IMR-90 (cell line): ENCODE measurements at regions not wholly inside any gene's neighbourhood (a gene's known extent, or its start where the extent isn't known, plus 50 kb on each side); places are given as distances from the start of the nearest gene placed in this dataset.

Experiments used
- ATAC-seq: fragments of 200-7000 bp; cut with Tn5 transposase; 2 replicates; pipeline ENCODE4 v1.9.1; 2020; ENCODE audit warnings: low read depth, mild to moderate bottlenecking, moderate library complexity
- BruUV-seq: library from RNA; stranded (reverse); fragments of 400-500 nt; replicated peaks from 2 replicates; lab custom pipeline; 2021; lab: Mats Ljungman, UMichigan
- CTCF ChIA-PET: fragments of 300-600 bp; formaldehyde crosslinking; extraction: SDS; loops from one replicate; lab custom pipeline; 2021; ENCODE audit warnings: antibody characterized with exemption; lab: Yijun Ruan, JAX
- POLR2A ChIA-PET: fragments of 300-600 bp; sonication (Branson Sonifier 250); formaldehyde crosslinking; loops from one replicate; lab custom pipeline; 2022; ENCODE audit warnings: antibody characterized with exemption; ENCODE audit not compliant: unreplicated experiment; lab: Charles Lee
- DNase-seq: peaks from one replicate; pipeline ENCODE4 v3.0.0; 2013
- H2AFZ ChIP-seq: replicated peaks from 2 replicates; pipeline ENCODE3; 2013; ENCODE audit warnings: low read length, mild to moderate bottlenecking; ENCODE audit not compliant: poor library complexity
- H2AK5ac ChIP-seq: 2 replicates; pipeline ENCODE4 v1.6.1; 2013; ENCODE audit warnings: low read depth, low read length, inconsistent platforms
- H2AK9ac ChIP-seq: replicated peaks from 2 replicates; pipeline ENCODE3; 2013; ENCODE audit warnings: mild to moderate bottlenecking, low read depth, low read length, moderate library complexity; ENCODE audit not compliant: poor library complexity
- H2BK120ac ChIP-seq: 2 replicates; pipeline ENCODE4 v1.6.1; 2013; ENCODE audit warnings: low read depth, low read length, inconsistent platforms
- H2BK15ac ChIP-seq: 3 replicates; pipeline ENCODE4 v1.6.1; 2013; ENCODE audit warnings: low read depth, low read length, inconsistent platforms
- H2BK20ac ChIP-seq: 2 replicates; pipeline ENCODE4 v1.6.1; 2013; ENCODE audit warnings: low read depth, mild to moderate bottlenecking, inconsistent platforms, low read length, moderate library complexity
- H2BK5ac ChIP-seq: 2 replicates; pipeline ENCODE4 v1.6.1; 2013; ENCODE audit warnings: mild to moderate bottlenecking, low read depth, low read length, inconsistent platforms; ENCODE audit not compliant: poor library complexity, severe bottlenecking
- H3K14ac ChIP-seq: replicated peaks from 2 replicates; pipeline ENCODE4 v1.6.1; 2013; ENCODE audit warnings: low read depth, low read length, inconsistent platforms
- H3K18ac ChIP-seq: 2 replicates; pipeline ENCODE4 v1.6.1; 2013; ENCODE audit warnings: low read depth, low read length, control low read depth
- H3K23ac ChIP-seq: 2 replicates; pipeline ENCODE4 v1.6.1; 2013; ENCODE audit warnings: low read depth, low read length, inconsistent platforms
- H3K27ac ChIP-seq: 2 replicates; pipeline ENCODE4 v1.5.1; 2013; ENCODE audit warnings: mild to moderate bottlenecking, control low read depth, low read length; ENCODE audit not compliant: insufficient read depth
- H3K27me3 ChIP-seq: 2 replicates; pipeline ENCODE4 v1.6.1; 2013; ENCODE audit warnings: low read length; ENCODE audit not compliant: control insufficient read depth, insufficient read depth
- H3K36me3 ChIP-seq: 2 replicates; pipeline ENCODE4 v1.6.1; 2013; ENCODE audit warnings: low read length, mixed read lengths; ENCODE audit not compliant: control insufficient read depth, insufficient read depth
- H3K4ac ChIP-seq: 2 replicates; pipeline ENCODE4 v1.6.1; 2013; ENCODE audit warnings: low read depth, low read length, inconsistent platforms
- H3K4me1 ChIP-seq: 2 replicates; pipeline ENCODE4 v1.6.1; 2013; ENCODE audit warnings: low read length, mixed read lengths; ENCODE audit not compliant: control insufficient read depth, insufficient read depth
- H3K4me2 ChIP-seq: 2 replicates; pipeline ENCODE4 v1.6.1; 2013; ENCODE audit warnings: low read depth, mild to moderate bottlenecking, control low read depth, low read length, moderate library complexity
- H3K4me3 ChIP-seq: 2 replicates; pipeline ENCODE4 v1.5.1; 2013; ENCODE audit warnings: low read depth, mild to moderate bottlenecking, control low read depth, low read length, moderate library complexity; ENCODE audit not compliant: insufficient read depth
- H3K56ac ChIP-seq: 2 replicates; pipeline ENCODE4 v1.6.1; 2013; ENCODE audit warnings: low read length, inconsistent platforms; ENCODE audit not compliant: insufficient read depth; ENCODE audit errors: extremely low read depth
- H3K79me1 ChIP-seq, 2 experiments: 2 replicates each; pipeline ENCODE4 v1.6.1; 2013; ENCODE audit warnings: low read length in 2 of 2, inconsistent platforms in 1 of 2, low read depth in 1 of 2
- H3K9ac ChIP-seq: 2 replicates; pipeline ENCODE4 v1.6.1; 2013; ENCODE audit warnings: low read depth, low read length, control low read depth
- H3K9me1 ChIP-seq: 2 replicates; pipeline ENCODE4 v1.6.1; 2013; ENCODE audit warnings: low read length, inconsistent platforms; ENCODE audit not compliant: insufficient read depth
- H3K9me3 ChIP-seq: 2 replicates; pipeline ENCODE4 v1.6.1; 2013; ENCODE audit warnings: low read length; ENCODE audit not compliant: control insufficient read depth, insufficient read depth
- H4K20me1 ChIP-seq: 2 replicates; pipeline ENCODE4 v1.6.1; 2013; ENCODE audit warnings: low read length, inconsistent platforms; ENCODE audit not compliant: insufficient read depth
- H4K5ac ChIP-seq: 2 replicates; pipeline ENCODE4 v1.6.1; 2013; ENCODE audit warnings: mild to moderate bottlenecking, low read depth, low read length, control low read depth
- H4K8ac ChIP-seq, 2 experiments: 2 replicates each; pipeline ENCODE4 v1.6.1; 2013; ENCODE audit warnings: low read depth in 2 of 2, low read length in 2 of 2, control low read depth in 1 of 2, inconsistent platforms in 1 of 2
- H4K91ac ChIP-seq: 2 replicates; pipeline ENCODE4 v1.6.1; 2013; ENCODE audit warnings: low read depth, low read length, inconsistent platforms; ENCODE audit not compliant: insufficient read depth
- BHLHE40 ChIP-seq: fragments of 150-350 bp; IDR thresholded peaks from 2 replicates; pipeline ENCODE4 v1.6.1; 2016; ENCODE audit warnings: mild to moderate bottlenecking, low read depth, low read length
- CHD1 ChIP-seq: IDR thresholded peaks from 2 replicates; pipeline ENCODE4 v1.6.1; 2012; ENCODE audit warnings: low read depth, low read length, improper control_type of control experiment
- CTCF ChIP-seq: conservative IDR thresholded peaks from 2 replicates; pipeline ENCODE4 v1.5.1; 2012; ENCODE audit warnings: mild to moderate bottlenecking, low read depth, low read length, improper control_type of control experiment
- ELK1 ChIP-seq: fragments of 150-350 bp; IDR thresholded peaks from 2 replicates; pipeline ENCODE4 v1.6.1; 2016; ENCODE audit warnings: low read depth, mild to moderate bottlenecking, low read length, moderate library complexity, borderline replicate concordance
- MAFK ChIP-seq: IDR thresholded peaks from 2 replicates; pipeline ENCODE4 v1.6.1; 2012; ENCODE audit warnings: low read depth, low read length, improper control_type of control experiment
- MAZ ChIP-seq: IDR thresholded peaks from 2 replicates; pipeline ENCODE4 v1.6.1; 2012; ENCODE audit warnings: low read depth, mild to moderate bottlenecking, low read length, improper control_type of control experiment, moderate library complexity, borderline replicate concordance
- MXI1 ChIP-seq: IDR thresholded peaks from 2 replicates; pipeline ENCODE4 v1.6.1; 2012; ENCODE audit warnings: low read depth, mild to moderate bottlenecking, low read length, moderate library complexity, borderline replicate concordance
- NFE2L2 ChIP-seq: fragments of 150-350 bp; IDR thresholded peaks from 2 replicates; pipeline ENCODE4 v1.6.1; 2016; ENCODE audit warnings: low read depth, mild to moderate bottlenecking, low read length
- POLR2A ChIP-seq: IDR thresholded peaks from 2 replicates; pipeline ENCODE4 v1.6.1; 2012; ENCODE audit warnings: mild to moderate bottlenecking, low read depth, low read length
- RAD21 ChIP-seq: IDR thresholded peaks from 2 replicates; pipeline ENCODE4 v1.6.1; 2012; ENCODE audit warnings: low read length, improper control_type of control experiment
- RCOR1 ChIP-seq: IDR thresholded peaks from 2 replicates; pipeline ENCODE4 v1.6.1; 2012; ENCODE audit warnings: mild to moderate bottlenecking, low read length, improper control_type of control experiment; ENCODE audit not compliant: insufficient replicate concordance
- SMC3 ChIP-seq: fragments of 150-350 bp; IDR thresholded peaks from 2 replicates; pipeline ENCODE4 v1.6.1; 2016; ENCODE audit warnings: low read depth, mild to moderate bottlenecking, antibody characterized with exemption, low read length, moderate library complexity
- USF2 ChIP-seq: fragments of 150-350 bp; IDR thresholded peaks from 2 replicates; pipeline ENCODE4 v1.6.1; 2017; ENCODE audit warnings: mild to moderate bottlenecking, antibody characterized with exemption, low read length, low read depth
- dilution Hi-C: fragments of 300-500 bp; cut with HindIII; formaldehyde crosslinking; loops from one replicate; pipeline ENCODE4 v1.14.3; 2018; ENCODE audit warnings: low sequenced_read_pairs; ENCODE audit not compliant: unreplicated experiment
- in situ Hi-C: fragments of 300-500 bp; cut with MboI; formaldehyde crosslinking; loops from 3 replicates; pipeline ENCODE4 v1.14.3; 2019; ENCODE audit warnings: low sequenced_read_pairs, inconsistent platforms, mixed read lengths
- intact Hi-C: fragments of 100-400 bp; cut with micrococcal nuclease; formaldehyde crosslinking; loops from 2 replicates; pipeline ENCODE4 v1.10.0; 2022

GRCh38 chr3:81419228-81419627, 342.2 kb downstream of the GBE1 start:
- Histone ChIP-seq H3K56ac (no peak overlapping the region), H2BK15ac (no peak overlapping the region), H3K23ac (no peak overlapping the region), H3K79me1 (no peaks in the 10 kb centered on the region), H3K4me3 (no peak overlapping the region), H2BK120ac (no peak overlapping the region), H2AFZ (no peak overlapping the region), H2BK20ac (no peak overlapping the region), H3K27me3 (no peaks in the 10 kb centered on the region), H3K9me1 (no peaks in the 10 kb centered on the region), H3K4me1 (no peaks in the 10 kb centered on the region), H4K8ac (no peak overlapping the region), H2BK5ac (no peak overlapping the region), H3K4ac (no peak overlapping the region), H2AK5ac (no peak overlapping the region), H3K9ac (no peak overlapping the region), H3K14ac (no peak overlapping the region), H3K4me2 (no peak overlapping the region), H3K27ac (no peak overlapping the region), H2AK9ac (no peak overlapping the region), H3K18ac (no peak overlapping the region), H3K36me3 (no peaks in the 10 kb centered on the region), H4K20me1 (no peaks in the 10 kb centered on the region), H3K9me3 (no peaks in the 10 kb centered on the region), H4K91ac (no peak overlapping the region), H4K5ac (no peak overlapping the region)
- peak; percentile 55 for TF ChIP-seq CTCF
- TF ChIP-seq RAD21 = peak; percentile 40
- no peak for TF ChIP-seq MXI1
- TF ChIP-seq RCOR1 = no peak
- TF ChIP-seq NFE2L2 = no peak
- TF ChIP-seq USF2 = no peak
- TF ChIP-seq CHD1 = no peak
- no peak for TF ChIP-seq POLR2A
- TF ChIP-seq MAZ = no peak
- no peak for TF ChIP-seq ELK1
- TF ChIP-seq MAFK = no peak
- no peak for TF ChIP-seq BHLHE40
- no peak; the same call in 1 of the 2 replicates for TF ChIP-seq SMC3
- POLR2A ChIA-PET = no interaction called here
- intact Hi-C loops (loop anchor here (5.0 kb wide), 2 partner anchors 163 to 343 kb away; partner anchors contain the start of gene GBE1), in situ Hi-C loops (no loop called here), dilution Hi-C loops (no loop called here)
- CTCF ChIA-PET = interaction anchor here (0.5 to 1.3 kb wide), 7 partner anchors 9 to 715 kb away, joined by 3 to 7 read pairs (median 3); no protein-coding TSS in a partner anchor
- no TSS peak for BruUV-seq
- DNase-seq (peak; percentile 22), ATAC-seq (peak; percentile 72)
